DMS 273 (cell line): ENCODE measurements at regions not wholly inside any gene's neighbourhood (a gene's known extent, or its start where the extent isn't known, plus 50 kb on each side); places are given as distances from the start of the nearest gene placed in this dataset.
A peak's percentile ranks its signal among the peaks of the same experiment; 100 is the strongest.
"Not testable (repeated sequence)": the region's sequence is repeated elsewhere in the genome, so short reads cannot be mapped to it uniquely, and the experiment has no call there.

ENCODE experiments used
- DNase-seq: peaks from one replicate; lab custom pipeline; 2025; ENCODE audit not compliant: unreplicated experiment; lab: John Stamatoyannopoulos, UW

- DNase-seq = no peak
These were observed 249.5 kb downstream of the PRELID2 start for GRCh38 chr5:145585443-145586148.

- DNase-seq = no peak
These were observed 255.8 kb downstream of the PRELID2 start for GRCh38 chr5:145579301-145579700.

DNA sequence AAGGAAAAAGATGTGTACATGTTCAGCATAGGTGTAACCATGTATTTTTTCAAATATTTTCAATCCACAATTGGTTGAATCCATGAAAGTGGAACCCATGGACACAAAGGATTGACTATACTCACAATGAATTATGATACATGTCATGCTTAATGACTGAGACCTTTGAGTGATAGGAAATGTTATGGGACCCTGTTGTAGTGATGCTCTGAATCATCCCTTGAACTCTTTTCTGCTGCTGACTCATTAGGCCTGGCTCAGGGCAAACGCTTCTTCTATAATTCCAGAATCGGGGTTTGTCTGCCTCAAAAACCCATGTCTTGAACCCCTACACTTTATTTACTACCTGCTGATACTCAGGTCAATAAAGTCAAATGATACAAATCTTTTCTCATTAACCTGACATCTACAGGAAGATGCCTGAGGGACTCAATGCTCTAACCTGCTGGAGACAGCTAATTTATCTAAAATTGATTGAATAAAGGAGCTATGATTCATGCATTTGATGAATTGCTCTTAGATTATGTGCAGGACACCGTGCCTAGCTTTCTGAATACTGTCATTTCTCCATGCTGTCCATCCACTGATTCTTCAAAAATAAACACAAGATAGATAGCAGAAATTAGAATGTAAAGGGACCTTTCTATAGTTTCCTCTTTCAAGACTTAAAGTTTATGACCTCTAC, 260.1 kb downstream of the PRELID2 start:
- DNase-seq = no peak

- peak; percentile 40 for DNase-seq
These were observed 266.6 kb downstream of the PRELID2 start for GRCh38 chr5:145568581-145568980.

DNA sequence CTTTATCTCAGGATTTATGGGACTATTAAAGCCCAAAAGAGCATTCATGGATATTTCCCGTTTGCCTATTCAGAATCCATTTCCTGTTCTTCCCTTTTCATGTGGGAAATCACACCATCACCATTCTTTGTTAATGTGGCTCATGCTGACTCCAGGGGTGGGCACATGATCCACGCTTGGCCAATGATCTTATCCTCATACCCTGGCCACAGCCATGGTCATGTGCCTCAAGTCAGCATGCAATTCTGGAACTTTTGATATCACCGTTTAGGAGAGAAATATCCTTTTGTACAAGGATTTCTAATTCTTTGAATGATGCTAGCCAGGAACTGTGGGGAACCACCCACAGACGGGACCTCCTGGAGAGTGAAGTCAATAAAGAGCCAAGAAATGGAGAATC, 272.2 kb downstream of the PRELID2 start:
- DNase-seq = no peak

DNA sequence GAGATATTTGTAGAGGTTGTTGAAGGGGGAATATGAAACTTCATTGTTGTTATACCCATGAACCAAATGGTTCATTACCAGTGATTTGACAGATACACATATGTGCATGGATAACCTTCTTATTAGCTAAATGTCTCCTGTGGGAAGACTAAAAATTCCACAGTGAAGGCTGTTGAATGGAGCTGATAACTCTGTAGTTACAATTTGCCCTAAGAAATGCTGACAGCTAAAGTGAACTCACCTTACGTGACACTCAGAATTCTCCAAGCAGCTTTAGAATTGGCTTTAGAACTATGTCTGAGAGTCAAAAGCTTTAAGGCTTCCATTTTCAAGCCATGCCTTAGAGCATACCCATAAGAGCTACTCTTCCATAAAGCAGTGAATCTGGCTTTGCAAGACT, 276.9 kb downstream of the PRELID2 start:
- DNase-seq = no peak

- no peak for DNase-seq
These were observed 277.8 kb downstream of the PRELID2 start for GRCh38 chr5:145557345-145557744.

- no peak for DNase-seq
These were observed 280.7 kb downstream of the PRELID2 start for GRCh38 chr5:145554399-145554798.

DNA sequence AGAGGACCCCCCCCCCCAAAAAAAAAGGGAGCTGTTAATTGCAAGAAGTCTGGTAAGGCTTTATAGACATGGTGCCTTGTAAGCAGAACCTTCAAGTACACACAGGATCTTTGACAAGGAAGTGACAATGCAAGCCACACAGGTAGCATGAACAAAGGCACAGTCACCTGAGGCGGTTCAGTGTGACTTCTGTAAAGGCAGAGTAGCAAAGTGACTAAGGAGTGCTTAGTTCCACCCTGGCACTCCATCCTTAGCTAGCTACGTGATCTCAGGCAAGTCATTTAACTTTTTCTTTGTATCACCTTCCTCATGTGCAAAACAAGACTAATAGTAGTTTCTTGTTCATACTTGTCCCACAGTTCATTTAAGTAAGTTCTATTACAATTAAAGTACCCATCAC, 282.0 kb downstream of the PRELID2 start:
- DNase-seq = no peak

DNA sequence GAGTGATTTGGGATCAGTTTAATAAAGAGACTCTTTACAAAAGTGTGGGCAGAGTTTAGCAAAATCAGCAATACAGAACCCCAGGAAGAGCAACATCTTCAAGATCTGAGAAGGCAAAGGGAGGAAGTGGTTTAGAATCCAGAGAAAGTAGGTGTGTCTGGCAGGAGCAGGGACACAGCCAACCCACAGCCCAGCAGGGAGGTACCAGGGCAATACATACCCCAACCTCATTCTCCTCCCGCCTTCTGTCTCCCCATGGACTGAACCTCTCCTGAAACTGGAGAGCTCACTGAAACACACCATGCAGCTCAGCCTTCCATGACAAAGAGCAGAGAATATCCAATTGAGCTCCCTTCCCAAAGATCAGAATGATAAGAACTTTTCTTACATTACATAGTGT, 283.4 kb downstream of the PRELID2 start:
- no peak for DNase-seq

DNA sequence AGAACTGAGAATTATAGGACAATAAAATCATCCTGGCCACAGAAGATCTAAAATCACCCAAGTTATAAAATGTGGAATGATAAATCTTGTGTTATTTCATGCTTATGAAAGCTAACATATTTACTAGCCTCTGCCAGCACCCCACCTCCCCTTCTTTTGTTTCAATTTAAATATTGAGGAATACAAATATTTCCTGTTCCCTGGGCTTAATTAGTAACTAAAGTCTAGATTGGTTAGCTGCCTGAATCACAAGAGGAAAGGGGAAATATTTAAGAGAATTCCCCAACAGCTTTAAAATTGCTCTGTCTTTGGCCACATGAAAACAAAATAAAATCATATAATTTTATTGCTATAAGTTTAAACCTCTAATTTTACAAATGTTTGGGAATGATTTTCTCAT, 287.0 kb downstream of the PRELID2 start:
- DNase-seq = no peak

DNA sequence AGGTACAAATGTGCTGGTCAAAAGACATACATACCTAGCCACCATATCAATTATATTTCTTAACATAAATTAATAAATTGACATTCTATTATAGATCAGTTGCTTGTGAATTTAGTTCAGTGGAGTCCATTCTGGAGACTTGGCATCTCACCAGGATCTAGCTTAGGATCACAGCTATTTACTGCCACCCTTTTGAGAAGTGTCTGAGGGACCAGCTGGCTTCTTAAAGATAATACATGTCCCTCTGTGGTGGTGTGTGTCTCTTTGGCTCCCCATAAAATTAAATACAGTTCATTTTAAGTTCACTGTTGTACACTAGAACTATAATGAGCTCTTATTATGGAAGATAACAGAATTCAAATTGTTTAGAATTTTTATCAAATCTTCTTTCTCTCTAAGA, 290.7 kb downstream of the PRELID2 start:
- peak; percentile 3 for DNase-seq

DNA sequence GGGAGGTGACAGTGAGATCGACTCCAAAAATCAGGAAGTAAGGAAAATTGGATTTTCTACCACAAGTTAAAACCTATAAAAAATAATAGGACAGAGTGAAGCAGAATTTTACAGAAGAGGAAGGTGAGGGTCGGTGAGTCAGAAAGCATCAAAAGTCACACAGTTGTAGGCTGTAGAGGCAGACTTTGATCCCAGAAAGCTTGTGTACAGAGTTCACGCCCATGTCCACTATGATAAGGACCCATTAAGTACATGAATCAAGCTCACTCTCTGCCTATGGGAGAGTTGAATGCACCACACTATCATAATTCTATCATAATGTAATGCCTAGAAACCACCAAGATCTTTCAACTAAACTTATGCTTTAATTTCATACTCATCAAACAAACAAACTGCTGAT, 291.2 kb downstream of the PRELID2 start:
- DNase-seq = no peak

- DNase-seq = no peak
These were observed 294.8 kb downstream of the PRELID2 start for GRCh38 chr5:145540375-145540774.

DNA sequence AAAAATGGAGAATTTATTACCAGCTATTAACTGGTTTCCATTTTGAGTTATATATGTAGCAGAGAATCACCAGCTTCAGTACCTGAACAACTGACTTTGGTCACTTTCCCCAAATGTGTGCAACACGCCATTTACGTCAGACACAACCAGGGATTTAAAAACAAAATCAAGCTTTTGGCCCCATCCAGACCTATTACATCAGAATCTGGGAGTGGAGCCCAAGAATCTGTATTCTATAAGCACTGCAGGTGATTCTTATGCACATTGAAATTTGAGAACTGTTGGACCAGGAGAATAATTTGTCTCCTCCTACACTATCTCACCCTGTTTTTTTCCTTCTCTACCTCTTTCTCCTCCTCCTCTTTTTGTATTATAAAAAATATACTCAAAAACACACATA, 295.9 kb downstream of the PRELID2 start:
- DNase-seq = no peak

- DNase-seq = no peak
These were observed 299.0 kb downstream of the PRELID2 start for GRCh38 chr5:145536133-145536532.

DNA sequence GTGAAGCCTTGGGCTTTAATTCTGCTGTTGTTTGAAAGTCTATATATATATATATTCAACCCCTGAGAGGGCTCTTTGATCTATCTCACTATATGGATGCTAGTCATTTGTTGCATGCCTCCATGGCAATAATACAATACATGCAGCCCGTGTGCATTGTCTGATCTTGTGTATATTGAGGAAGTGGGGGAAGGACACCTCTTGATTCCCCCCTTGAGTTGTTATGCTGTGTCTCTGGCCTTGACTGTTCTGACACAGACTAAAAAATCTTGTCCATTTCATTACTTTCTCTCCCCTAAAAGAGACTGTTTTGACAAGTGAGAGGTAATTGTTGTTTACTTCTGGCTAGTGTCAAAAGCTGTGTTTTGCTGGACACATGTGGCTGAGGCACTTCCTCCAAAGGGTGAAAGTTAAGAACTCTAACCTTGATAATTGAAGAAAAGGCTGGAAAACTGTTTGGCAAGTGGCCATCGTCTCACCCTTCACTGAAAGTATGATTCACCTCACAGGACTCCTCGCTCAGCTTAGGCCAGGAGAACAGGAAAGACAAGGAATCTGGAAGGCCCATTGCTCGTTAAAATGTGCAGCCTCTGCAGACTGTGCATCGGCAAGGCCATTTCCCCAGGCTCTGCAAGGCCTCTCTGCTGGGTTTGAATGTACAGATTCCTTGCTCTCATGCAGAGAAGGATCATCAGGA, 304.0 kb downstream of the PRELID2 start:
- no peak for DNase-seq

DNA sequence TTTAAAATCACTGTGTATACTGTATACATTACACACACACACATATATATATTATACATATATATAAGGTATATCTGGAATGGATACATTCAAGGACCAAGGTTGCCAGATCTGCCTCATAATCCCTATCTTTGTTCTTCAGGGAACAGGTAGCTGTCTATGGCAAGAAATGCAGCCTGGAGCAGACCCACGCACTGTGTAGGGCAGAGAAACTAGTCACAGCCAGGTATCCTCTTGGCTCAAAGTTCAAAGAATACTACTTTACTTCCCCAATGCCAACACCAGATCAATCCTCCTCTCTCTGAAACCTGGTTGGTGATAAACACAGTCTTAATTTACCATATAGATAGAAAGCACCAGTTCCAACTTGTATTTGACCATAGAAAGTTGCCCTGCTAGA, 313.6 kb downstream of the PRELID2 start:
- DNase-seq = no peak

- DNase-seq = no peak
These were observed 314.1 kb downstream of the PRELID2 start for GRCh38 chr5:145521066-145521465.

DNA sequence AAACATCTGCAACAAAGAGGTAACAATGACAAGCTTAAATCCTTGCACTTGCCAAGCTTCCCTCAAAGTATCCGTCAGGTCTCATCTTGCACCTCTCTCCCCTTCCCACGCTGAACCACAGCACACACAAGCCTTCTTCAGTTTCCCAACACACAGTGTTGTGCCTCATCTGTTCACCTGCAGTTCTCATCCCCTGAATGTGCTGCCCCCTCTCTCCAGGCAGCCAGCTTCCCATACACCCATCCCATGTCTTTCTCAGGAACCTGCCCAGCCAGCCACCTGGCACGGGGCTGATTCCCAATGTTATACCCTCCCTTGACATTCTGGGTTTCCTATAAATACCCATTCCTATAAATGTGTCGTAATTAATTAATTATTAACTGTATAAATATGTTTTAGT, 314.8 kb downstream of the PRELID2 start:
- DNase-seq = no peak

DNA sequence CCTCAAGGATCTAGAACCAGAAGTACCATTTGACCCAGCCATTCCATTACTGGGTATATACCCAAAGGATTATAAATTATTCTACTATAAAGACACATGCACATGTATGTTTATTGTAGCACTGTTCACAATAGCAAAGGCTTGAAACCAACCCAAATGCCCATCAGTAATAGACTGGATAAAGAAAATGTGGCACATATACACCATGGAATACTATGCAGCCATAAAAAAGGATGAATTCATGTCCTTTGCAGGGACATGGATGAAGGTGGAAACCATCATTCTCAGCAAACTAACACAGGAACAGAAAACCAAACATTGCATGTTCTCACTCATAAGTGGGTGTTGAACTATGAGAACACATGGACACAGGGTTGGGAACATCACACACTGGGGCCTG, 317.6 kb downstream of the PRELID2 start:
- DNase-seq = not testable (repeated sequence)

DNA sequence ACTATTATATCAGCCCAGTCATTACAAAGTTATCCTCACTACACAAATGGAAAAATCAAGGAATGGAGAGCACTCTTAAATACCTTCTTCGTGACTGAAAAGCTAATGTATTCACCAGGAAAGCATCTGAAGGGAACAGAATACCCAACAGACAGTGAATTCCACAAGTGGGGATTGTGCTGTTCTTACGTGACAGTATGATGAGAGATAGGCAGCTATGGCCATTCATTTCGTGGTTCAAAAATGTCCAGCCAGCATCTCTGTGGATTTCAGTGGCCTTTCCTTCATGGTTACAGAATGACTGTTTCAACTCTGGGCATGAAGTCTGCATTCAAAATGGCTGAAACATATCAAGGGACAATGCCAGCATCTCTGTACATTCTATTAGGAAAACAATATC, 323.8 kb downstream of the PRELID2 start:
- DNase-seq = no peak
